ENCODE measurements at regions not wholly inside any gene's neighbourhood (a gene's known extent, or its start where the extent isn't known, plus 50 kb on each side); places are given as distances from the start of the nearest gene placed in this dataset.

GRCh38 chr15:56838085-56838484 is 80.4 kb upstream of the TCF12 start:
- H3K27me3 ChIP-seq: no peaks in the 10 kb centered on the region
- 97 to 100% (median 98%) methylated on average over 4 of the region's 4 CpGs for WGBS, 4 donors

GRCh38 chr15:56837273-56837672 is 81.2 kb upstream of the TCF12 start:
- ATAC-seq: no peak
- 80 to 91% (median 87%) methylated on average over 1 of the region's 1 CpG for WGBS, 4 donors
- intact Hi-C loops (cut with DNase I): loop anchor here in 1 of 10 donors (10.0 kb wide), 2 partner anchors 78 to 158 kb away; partner anchors contain the start of gene TCF12

More at GRCh38 chr15:56838085-56838484, 80.4 kb upstream of the TCF12 start:
- no peak for DNase-seq
- Histone ChIP-seq H3K36me3 (no peaks in the 10 kb centered on the region), H3K4me1 (peaks cover 0 to 13% (median 4%) of the 10 kb centered on the region in 12 donors), H3K9me3 (no peaks in the 10 kb centered on the region), H3K4me3 (no peak overlapping the region), H3K27ac (no peak overlapping the region)
- no peak for ATAC-seq
- TF ChIP-seq CTCF (IDR thresholded peaks at IDR 0.05) (no peak), POLR2A (IDR thresholded peaks at IDR 0.05) (no peak)
- intact Hi-C loops (cut with DNase I): loop anchor here in 1 of 10 donors (10.0 kb wide), 2 partner anchors 77 to 157 kb away; partner anchors contain the start of gene TCF12

GRCh38 chr15:56835718-56836171 is 82.7 kb upstream of the TCF12 start:
- no peaks in the 10 kb centered on the region for H3K27me3 ChIP-seq
- intact Hi-C loops (cut with DNase I): loop anchor here in 1 of 10 donors (10.0 kb wide), 2 partner anchors 79 to 159 kb away; partner anchors contain the start of gene TCF12
- WGBS, 4 donors: 33 to 54% (median 40%) methylated on average over 2 of the region's 2 CpGs
- ATAC-seq (peak; percentile 49 to 74 (median 60)), DNase-seq (peak in 4 of 5 donors; percentile 32 to 60 (median 42))
- no peaks in the 10 kb centered on the region for H3K36me3 ChIP-seq
- peak overlapping the region in 1 of 12 donors; percentile 15 for H3K27ac ChIP-seq
- no peaks in the 10 kb centered on the region for H3K9me3 ChIP-seq
- TF ChIP-seq POLR2A (IDR thresholded peaks at IDR 0.05): no peak
- no peak for TF ChIP-seq CTCF (IDR thresholded peaks at IDR 0.05)
- H3K4me3 ChIP-seq: no peak overlapping the region
- H3K4me1 ChIP-seq: peaks cover 0 to 24% (median 10%) of the 10 kb centered on the region in 12 donors

More at GRCh38 chr15:56837273-56837672, 81.2 kb upstream of the TCF12 start:
- Histone ChIP-seq H3K36me3 (no peaks in the 10 kb centered on the region), H3K27me3 (no peaks in the 10 kb centered on the region), H3K27ac (no peak overlapping the region), H3K4me3 (no peak overlapping the region), H3K9me3 (no peaks in the 10 kb centered on the region), H3K4me1 (peaks cover 0 to 18% (median 7%) of the 10 kb centered on the region in 12 donors)
- TF ChIP-seq POLR2A (IDR thresholded peaks at IDR 0.05) (no peak), CTCF (IDR thresholded peaks at IDR 0.05) (no peak)
- no peak for DNase-seq

GRCh38 chr15:56832125-56832524 is 86.3 kb upstream of the TCF12 start:
- intact Hi-C loops (cut with DNase I): loop anchor here in 2 of 10 donors (5.0 to 10.0 kb wide), 3 partner anchors 55 to 163 kb away; partner anchors contain the start of gene TCF12 (in 1 of the 2)
- TF ChIP-seq POLR2A (IDR thresholded peaks at IDR 0.05): no peak
- peak; percentile 87 to 95 (median 94) for ATAC-seq

More at GRCh38 chr15:56832125-56832524, 86.3 kb upstream of the TCF12 start:
- H3K27me3 ChIP-seq: no peaks in the 10 kb centered on the region
- no peaks in the 10 kb centered on the region for H3K9me3 ChIP-seq
- WGBS, 4 donors: 28 to 37% (median 32%) methylated on average over 5 of the region's 5 CpGs
- peaks cover 0 to 24% (median 10%) of the 10 kb centered on the region in 12 donors for H3K4me1 ChIP-seq
- H3K36me3 ChIP-seq: no peaks in the 10 kb centered on the region
- peak overlapping the region in 10 of 12 donors; percentile 0 to 78 (median 45) for H3K27ac ChIP-seq
- no peak overlapping the region for H3K4me3 ChIP-seq
- peak in 4 of 5 donors; percentile 56 to 78 (median 71) for DNase-seq
